HG03135 (cell line): ENCODE measurements at regions not wholly inside any gene's neighbourhood (a gene's known extent, or its start where the extent isn't known, plus 50 kb on each side); places are given as distances from the start of the nearest gene placed in this dataset.

Experiments used
- ATAC-seq: cut with Tn5 transposase; IDR thresholded peaks from one replicate; pipeline ENCODE4 v1.9.1; 2021; ENCODE audit warnings: mild to moderate bottlenecking, moderate library complexity; ENCODE audit not compliant: unreplicated experiment

DNA sequence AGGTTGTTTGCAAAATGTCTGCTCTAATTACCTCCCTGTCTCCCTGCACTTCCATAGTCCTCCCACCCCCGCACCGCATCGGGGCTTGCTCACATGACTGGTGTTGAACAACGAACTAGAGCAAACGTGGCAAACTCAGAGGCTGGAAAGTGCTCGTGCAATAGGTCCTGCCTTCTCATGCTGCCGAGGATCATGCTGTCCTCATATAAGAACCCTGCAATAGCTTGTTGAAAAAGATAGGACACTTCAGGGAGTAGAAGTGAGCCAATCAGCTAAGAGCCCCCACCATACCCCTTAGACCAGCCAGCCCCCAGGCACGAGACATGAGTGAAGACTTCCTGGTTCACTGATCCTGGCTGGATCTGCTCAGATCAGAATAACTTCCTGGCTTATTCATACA is 219.2 kb downstream of the C6orf118 start:
- ATAC-seq, result no peak

DNA sequence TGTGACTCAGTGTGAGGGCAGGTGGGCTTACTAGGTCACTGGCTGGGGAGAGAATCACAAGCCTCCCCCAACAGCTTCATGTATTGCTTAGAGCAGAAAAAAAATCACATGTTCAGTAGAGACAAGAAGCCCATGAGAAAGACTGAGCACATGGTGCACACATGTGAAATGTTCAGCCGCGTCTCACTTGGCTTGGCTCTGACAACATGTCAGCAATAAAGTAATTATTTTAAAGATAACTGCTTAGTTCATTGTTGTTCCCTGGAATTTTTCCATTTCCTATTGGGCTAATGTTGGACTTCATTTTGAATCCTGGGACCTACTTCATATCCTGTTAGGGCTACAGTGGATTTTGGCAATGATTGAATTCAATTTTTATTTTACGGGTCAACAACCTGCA is 222.6 kb downstream of the C6orf118 start:
- ATAC-seq, result no peak

DNA sequence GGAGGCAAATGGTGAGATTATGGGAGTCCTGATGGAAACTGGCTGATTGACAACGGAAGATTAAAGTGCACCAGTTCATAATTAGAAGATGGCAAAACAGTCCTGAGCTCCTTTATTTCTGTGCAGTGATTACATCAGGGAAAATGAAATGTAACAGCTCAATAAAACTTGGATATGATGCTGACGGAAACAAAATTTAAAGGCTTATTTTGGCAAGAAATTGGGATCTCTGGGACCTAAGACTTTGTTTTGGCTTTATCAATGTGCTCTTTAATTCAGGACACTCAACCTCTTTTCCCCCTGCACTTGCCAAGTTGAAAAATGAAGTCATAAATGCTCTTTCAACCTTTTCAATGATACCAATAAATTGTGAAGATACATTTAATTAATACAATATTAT is 226.8 kb downstream of the C6orf118 start:
- ATAC-seq, result no peak

DNA sequence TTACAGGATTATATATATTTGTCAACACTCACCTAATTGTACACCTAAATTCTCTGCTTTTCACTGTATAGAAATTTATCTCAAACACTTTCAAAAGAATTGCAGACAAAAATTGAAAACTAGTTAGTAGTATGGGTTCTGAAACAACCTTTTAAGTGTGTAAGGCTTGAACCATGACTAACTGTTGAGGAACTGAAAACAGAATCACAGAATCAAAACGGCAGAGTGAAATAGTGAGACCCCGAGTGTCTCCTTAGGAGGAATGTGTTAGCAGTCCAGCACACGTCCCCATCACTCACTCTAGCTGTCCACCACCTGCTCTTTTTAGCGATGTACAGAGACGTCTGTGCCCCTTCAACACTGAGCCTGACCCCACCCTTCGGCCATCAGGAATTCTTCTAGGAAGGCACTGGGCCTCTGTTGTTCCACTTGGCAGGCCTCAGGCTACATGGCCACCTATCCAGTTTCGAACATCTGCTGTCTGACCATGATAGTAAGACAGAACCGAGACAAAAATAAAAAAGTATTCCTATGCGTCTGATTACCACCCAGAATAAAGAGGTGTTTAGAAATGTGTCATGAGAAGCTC is 227.4 kb downstream of the C6orf118 start:
- ATAC-seq, result no peak

DNA sequence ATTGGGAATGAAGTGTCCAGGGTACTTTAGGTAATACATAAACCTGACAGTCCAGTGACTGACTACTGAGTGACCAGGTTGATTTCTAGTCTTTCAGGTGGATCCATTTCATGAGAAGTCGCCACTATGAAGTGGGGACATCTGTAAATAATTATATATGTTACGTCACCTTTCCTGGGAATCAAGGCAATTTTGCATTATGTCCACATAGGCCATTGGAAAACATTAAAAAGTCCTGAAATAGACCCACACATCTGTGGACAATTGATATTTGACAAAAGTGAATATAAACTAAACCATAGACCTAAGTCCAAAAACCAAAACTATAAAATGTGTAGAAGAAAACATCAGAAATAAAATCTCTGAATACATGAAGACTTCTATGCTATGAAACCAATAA is 231.5 kb downstream of the C6orf118 start:
- ATAC-seq, result no peak

DNA sequence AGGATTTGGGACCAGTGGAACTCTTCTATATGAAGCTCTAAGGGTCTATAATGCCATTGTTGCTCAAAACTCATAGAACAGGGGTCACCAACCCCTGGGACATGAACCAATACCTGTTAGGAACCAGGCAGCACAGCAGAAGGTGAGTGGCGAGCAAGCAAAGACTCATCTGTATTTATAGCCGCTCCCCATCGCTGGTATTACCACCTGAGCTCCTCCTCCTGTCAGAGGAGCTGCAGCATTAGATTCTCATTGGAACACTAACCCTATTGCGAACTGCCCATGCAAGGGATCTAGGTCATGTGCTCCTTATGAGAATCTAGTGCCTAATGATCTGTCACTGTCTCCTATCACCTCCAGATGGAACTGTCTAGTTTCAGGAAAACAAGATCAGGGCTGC is 237.5 kb downstream of the C6orf118 start:
- ATAC-seq, result no peak

DNA sequence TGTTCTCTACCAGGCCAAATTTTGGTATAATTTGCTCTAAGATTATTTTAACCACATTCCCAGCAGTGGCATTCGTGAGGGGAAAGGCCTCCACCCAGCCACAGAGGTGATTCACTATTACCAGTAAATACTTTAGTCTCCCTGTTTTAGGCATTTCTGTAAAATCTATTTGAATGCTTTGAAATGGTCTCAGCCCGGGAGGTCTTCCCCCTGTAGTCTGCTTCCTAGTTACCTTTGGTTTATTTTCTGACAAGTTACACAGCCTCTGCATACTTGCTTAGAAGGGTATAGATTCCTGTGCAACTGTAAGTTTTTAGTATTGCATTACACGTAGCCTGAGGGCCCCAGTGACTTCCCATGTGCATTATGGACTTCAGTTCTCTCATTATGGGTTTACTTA is 248.7 kb downstream of the C6orf118 start:
- ATAC-seq, result no peak

DNA sequence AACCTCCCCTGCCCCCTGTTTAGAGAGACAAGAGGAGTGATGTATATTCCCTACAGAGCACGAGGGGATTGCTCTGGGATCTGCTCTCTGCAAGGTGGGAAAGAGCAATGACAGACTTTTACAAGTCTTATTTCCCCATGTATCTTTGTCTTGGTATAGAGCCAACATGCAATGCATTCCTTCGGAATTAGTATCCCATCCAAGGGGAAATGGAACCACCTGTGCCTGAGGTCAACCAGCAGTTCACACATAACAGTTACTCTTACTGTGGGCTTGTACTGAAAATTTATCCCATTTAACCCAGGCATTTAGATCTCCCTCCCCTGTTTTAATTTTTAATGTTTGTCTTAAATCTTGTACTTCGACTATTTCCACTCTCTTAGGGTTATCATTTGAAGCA is 250.4 kb downstream of the C6orf118 start:
- ATAC-seq, result no peak

DNA sequence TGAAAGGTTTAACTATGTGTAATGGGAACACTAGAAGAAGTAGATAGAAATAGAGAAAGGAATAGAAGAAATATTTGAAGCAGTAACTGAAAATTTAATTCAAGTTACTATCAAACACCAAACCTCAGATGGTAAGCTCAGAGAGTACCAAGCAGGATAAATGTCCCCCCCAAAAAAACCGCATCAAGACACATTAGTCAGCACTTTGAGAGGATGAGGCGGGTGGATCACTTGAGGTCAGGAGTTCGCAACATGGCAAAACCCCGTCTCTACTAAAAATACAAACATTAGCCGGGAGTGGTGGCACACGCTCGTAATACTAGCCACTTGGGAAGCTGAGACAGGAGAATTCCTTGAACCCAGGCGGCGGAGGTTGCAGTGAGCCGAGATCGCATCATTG is 253.1 kb downstream of the C6orf118 start:
- ATAC-seq, result no peak

DNA sequence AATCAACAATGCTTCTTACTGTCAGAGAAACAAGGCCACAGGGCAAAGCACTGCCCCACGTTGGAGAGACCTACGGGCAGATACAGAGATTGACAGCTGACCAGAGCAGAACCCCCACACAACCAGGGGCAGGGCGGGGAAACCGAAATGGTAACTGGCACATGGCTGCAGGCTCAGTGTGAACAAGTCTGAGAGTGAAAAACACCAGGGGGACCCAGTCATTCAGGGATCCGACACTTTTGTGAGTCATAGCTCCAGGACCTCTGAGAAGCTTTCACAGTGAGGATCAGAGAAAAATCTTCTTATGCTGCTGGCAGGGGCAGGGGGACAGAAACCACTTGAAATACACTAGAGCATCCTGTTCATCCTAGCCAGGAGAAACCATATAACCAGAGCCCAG is 254.2 kb downstream of the C6orf118 start:
- no peak for ATAC-seq

DNA sequence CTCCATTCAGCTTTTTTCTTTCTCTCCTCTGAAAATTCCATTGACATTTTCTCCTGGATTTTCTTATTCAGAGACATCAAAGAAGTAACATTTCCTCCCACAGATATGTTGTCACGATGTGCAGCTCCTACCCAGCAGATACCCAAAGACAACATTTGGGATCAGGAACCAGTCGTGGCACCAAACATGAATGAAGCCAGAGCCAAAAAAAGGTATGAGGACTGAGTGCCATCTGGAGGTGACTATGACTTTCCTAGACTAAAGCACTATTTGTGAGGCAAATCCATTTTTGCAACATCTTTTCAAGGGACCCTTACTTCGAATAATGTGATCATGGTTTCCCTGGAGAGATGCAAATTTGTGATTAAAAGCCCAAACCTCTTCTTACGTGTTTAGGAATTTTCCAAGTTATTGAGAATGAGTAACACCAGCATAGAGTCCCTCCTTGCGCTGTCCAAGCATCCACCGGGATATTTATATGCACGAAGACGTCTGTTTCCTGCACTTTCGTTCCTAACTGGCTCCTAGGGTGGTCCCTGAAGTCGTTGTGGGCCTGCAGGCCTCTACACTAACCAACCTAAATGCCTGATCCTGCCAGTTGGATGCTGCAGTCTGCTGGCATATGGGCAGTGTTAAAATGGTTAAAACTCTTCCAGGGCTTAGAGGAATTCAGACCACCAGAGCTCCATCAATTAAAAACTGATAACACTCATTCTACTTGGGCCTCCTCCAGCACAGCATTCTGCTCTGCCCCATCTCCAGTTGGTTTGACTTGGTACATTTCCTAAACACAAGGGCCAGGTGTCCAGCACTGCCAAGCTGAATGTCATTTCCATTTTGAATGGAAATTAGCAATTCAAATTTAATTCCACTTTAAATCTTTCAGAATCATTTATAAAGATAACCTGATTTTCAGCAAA is 256.6 kb downstream of the C6orf118 start:
- no peak for ATAC-seq

DNA sequence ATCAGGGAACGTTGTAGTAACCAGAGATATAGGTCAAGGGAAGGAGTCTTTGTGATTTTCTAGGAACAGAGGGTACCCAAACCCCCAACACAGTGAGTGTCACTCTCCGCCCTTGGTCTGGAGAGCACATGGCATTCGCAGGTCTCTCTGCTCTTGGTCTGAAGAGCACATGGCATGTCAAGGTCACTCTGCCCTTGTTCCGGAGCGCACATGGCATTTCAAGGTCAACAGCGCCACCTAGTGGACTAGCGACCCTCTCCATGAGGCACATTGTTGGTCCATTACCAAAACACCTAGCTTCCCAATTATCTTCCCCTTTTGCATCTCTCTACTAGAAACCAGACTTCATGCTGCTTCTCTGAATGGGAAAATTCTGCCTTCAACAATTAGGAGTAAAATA is 260.0 kb downstream of the C6orf118 start:
- no peak for ATAC-seq

DNA sequence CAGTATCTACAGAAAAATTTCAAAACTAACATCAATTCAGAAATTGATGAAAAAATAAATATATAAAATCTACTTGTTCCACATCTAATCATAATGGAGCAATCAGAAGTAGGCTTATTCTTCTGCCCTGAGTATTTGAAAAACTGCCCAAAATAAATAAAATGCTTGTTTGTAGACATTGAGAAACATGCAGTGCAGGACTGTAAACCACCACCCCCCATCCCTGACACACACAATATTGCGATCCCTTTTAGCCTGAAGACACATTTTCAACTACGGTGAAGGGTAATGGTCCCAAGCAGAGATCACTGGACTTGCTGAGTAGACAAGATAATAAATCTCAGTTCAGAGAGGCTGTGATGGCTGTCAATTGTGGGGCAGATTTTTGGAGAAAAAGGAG is 261.5 kb downstream of the C6orf118 start:
- ATAC-seq, result no peak

DNA sequence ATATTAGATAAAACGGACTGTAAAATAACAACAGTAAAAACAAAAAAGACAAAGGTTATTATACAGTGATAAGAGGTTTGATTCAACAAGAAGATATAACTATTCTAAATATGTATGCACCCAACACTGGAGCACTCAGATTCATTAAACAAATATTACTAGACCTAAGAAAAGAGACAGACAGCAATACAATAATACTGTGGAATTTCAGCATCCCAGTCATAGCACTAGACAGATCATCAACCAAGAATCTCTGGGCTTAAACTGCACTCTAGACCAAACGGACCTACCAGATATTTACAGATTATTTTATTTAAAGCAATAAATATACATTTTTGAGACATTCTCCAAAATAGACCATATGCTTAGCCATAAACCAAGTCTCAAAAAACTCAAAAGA is 263.8 kb downstream of the C6orf118 start:
- ATAC-seq, result no peak

DNA sequence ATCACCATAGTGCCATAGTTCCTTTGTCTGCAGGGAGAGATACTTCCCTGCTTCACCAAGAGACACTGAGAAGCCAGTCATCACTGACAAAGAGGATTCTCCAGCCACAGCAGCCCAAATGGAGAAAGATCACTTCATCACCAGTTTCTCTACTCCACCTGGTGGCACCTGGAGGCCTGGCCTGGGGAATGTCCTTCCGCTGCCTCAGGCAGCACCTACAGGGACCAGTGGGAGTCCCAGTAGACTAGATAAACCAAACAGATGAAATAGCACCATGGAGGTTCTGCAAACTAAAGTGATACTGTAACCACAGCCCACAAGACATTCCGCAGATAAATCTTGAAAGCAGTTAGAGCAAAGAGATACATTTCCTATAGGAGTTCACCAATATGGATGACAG is 266.5 kb downstream of the C6orf118 start:
- ATAC-seq, result no peak

DNA sequence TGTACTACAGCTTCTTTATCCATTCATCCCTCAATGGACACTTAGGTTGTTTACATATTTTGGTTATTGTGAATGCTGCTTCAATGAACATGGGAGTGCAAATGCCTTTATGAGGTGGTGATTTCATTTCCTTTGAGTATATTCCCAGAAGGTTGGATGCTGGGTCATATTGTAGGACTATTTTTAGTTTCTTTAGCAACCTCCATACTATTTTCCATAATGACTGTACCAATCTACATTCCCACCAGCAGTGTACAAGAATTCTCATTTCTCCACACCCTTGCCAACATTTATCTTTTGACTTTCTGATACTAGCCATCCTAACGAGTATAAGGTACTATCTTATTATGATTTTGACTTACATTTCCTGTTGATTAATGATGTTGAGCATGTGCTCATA is 269.0 kb downstream of the C6orf118 start:
- ATAC-seq, result no peak

DNA sequence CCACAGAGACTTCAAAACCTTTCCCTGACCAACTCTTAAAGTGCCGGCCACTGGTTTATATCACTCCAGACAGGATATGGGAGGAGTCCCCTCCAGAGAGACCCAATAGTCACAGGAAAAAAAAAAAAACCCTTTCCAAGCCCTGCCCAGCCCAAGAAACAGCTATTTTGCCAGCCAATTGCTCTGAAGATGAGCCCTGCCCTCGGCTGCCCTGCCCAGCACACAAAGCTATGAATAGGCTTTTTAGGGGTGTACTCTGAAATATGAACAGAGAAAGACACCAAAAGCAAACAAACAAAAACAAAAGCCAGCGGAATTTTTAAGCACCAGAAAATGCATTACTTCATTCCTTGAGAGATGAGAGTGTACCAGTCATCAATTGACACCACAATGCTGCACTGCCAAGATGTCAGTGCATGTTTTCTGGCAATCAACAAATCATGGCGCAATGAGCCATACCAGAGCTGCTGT is 275.1 kb downstream of the C6orf118 start:
- no peak for ATAC-seq

DNA sequence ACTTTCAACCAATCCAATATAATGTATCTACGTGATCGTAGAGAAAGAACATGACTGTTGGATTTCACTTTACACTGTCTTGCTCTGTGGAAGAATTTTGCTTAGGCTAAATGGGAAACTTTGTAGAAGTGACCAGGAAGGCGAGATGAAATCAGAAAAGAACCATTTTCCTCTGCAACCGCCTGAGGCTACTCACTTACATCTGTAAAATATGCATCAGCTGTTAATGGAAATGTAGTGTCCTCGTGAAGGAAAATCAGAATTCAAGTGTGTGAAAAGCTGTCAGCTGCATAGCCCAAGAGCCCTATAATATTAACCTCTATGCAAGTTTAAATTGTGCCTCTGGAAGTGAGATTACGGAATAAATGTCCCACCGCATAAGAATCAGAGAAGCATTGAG is 277.9 kb downstream of the C6orf118 start:
- ATAC-seq, result no peak

DNA sequence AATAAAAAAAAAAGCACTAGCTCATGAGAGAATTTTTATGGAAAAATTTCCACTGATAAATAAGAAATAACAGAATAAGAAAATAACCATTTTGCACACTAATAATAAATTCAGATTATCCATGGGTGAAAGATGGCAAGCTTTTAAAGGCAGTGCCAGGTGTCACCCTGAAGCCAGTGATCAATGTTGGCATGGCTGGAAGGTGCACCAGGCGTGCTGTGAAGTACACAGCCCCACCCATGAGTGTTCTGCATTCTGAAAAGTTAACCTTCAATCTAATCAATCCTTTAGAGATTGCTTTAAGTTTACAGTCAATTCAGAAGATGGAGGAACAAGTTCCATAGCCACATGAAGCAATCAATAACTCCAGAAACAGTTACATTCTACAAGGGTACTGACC is 284.4 kb downstream of the C6orf118 start:
- no peak for ATAC-seq

DNA sequence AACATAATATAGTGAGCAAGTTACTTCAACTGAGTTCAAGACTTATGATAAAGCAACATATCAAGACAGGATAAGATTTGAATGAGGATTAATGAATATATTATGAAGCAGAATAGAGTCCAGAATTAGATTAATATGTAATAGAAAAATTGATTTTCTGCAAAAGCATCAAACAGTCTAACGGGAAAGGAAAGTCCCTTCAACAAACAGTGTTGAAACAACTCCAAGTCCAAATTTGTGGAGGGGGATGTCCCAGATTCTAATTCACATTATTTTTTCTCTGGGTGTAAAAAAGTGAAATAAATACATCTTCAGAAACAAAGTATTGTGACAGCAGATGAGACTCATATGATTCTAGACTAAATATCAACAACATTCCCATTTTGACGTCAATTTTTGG is 289.7 kb downstream of the C6orf118 start:
- no peak for ATAC-seq

DNA sequence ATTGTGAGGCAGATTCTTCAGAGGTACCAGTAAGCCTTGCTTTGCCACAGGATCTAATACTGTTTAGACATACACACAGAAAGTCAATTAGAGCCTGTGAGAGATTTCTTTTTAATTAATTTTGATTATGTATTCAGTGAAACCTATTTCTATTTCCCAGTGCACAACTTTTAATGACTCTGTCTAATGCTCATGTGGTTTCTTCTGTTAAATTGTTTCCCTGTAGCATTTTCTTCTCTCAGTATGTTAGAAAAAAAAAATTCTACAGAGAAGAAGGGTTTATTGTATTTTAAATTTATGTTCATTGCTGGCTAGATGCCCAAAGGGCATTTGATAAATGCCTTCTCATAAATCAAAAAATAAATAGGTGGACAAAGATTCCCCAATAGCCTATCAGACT is 293.7 kb downstream of the C6orf118 start:
- ATAC-seq, result no peak

DNA sequence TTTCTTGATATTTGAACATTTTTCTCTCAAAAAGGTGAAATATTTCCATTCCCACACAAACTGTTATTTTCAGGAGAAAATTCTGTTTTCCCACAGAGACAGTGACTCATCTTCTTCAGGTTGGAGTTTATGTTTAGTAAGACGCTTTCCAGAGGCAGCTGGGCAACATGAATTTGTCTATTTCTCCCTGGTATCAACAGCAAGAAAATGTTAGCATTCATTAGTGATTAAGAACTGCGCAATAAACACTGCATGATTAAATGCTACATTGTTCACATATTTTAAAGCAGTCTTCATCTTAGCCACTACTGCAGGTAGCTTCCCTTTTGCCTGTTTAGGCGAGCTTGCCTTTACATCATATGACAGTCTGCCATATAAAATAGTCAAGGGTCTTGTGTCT is 295.7 kb downstream of the C6orf118 start:
- ATAC-seq, result no peak

DNA sequence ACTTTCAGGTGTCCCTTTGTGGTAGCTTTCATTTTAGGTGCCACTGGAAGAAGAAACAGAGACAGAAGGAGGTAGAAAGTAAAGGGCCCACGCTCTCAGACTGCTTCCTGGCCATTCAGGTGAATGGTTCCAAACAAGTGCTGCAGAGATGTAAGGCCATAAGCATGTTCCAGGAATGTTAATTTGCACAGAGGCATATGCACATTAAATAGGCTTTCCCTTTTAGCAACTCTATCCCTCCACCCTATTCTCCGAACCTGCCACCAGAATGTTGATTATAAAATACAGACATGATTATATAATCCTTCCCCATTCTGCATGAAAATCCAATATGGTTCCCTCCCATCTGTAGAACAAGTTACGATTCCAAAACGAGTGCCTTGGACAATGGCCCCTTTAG is 297.2 kb downstream of the C6orf118 start:
- no peak for ATAC-seq
